OCI-LY3 (cell line): ENCODE measurements at regions not wholly inside any gene's neighbourhood (a gene's known extent, or its start where the extent isn't known, plus 50 kb on each side); places are given as distances from the start of the nearest gene placed in this dataset.

Experiments used
- H2AFZ ChIP-seq: fragments of 200-600, 300-600 bp; shearing (Covaris generic); 2 replicates; pipeline ENCODE4 v1.6.0; 2014; ENCODE audit warnings: antibody characterized with exemption, low read depth, low read length
- H3K27ac ChIP-seq: fragments of 200-600, 300-600 bp; sonication (generic); 2 replicates; pipeline ENCODE4 v1.5.1; 2014; ENCODE audit warnings: mild to moderate bottlenecking, low read length, moderate library complexity, mixed read lengths
- H3K27me3 ChIP-seq: fragments of 200-600, 300-600 bp; sonication (generic); 2 replicates; pipeline ENCODE4 v1.6.1; 2014; ENCODE audit warnings: low read depth, low read length, mixed read lengths
- H3K36me3 ChIP-seq: fragments of 200-600, 300-600 bp; sonication (generic); replicated peaks from 2 replicates; pipeline ENCODE3; 2014; ENCODE audit warnings: low read depth, low read length, mixed read lengths
- H3K4me1 ChIP-seq: fragments of 300-600, 200-600 bp; sonication (generic); 2 replicates; pipeline ENCODE4 v1.6.1; 2014; ENCODE audit warnings: low read length, mixed read lengths
- H3K4me2 ChIP-seq: fragments of 200-600, 300-600 bp; sonication (generic); 2 replicates; pipeline ENCODE4 v1.6.1; 2014; ENCODE audit warnings: low read length, mixed read lengths
- H3K4me3 ChIP-seq: fragments of 300-600, 200-600 bp; sonication (generic); 2 replicates; pipeline ENCODE4 v1.5.1; 2014; ENCODE audit warnings: antibody characterized with exemption, mild to moderate bottlenecking, low read length, moderate library complexity
- H3K79me2 ChIP-seq: fragments of 300-600, 200-600 bp; shearing (Covaris generic); 2 replicates; pipeline ENCODE4 v1.6.1; 2014; ENCODE audit warnings: mild to moderate bottlenecking, low read length, mixed read lengths
- H3K9ac ChIP-seq: fragments of 300-600, 200-600 bp; shearing (Covaris generic); 2 replicates; pipeline ENCODE4 v1.6.0; 2014; ENCODE audit warnings: mild to moderate bottlenecking, low read length, moderate library complexity
- H3K9me3 ChIP-seq: fragments of 200-600, 300-600 bp; shearing (Covaris generic); 2 replicates; pipeline ENCODE4 v1.6.1; 2014; ENCODE audit warnings: low read length, mixed read lengths; ENCODE audit not compliant: insufficient read depth
- H4K20me1 ChIP-seq: fragments of 200-600, 300-600 bp; sonication (generic); 2 replicates; pipeline ENCODE4 v1.6.1; 2016; ENCODE audit warnings: low read length, mixed read lengths; ENCODE audit not compliant: insufficient read depth
- CTCF ChIP-seq: fragments of 200-600, 300-600 bp; sonication (generic); IDR thresholded peaks from 2 replicates; pipeline ENCODE4 v1.5.1; 2014; ENCODE audit warnings: antibody characterized with exemption, low read length, low read depth
- EZH2phosphoT487 ChIP-seq: fragments of 200-600 bp; shearing (Covaris generic); IDR thresholded peaks from 2 replicates; pipeline ENCODE4 v1.6.1; 2018; ENCODE audit warnings: antibody characterized with exemption, mixed run types, low read depth

- no peak overlapping the region for H3K4me2 ChIP-seq
- H3K79me2 ChIP-seq = no peaks in the 10 kb centered on the region
- no peak overlapping the region for H3K27ac ChIP-seq
- no peak overlapping the region for H3K9ac ChIP-seq
- H3K27me3 ChIP-seq = no peaks in the 10 kb centered on the region
- H2AFZ ChIP-seq = no peak overlapping the region
- peaks cover 27% of the 10 kb centered on the region for H3K4me1 ChIP-seq
- H4K20me1 ChIP-seq = no peaks in the 10 kb centered on the region
- no peak for TF ChIP-seq EZH2phosphoT487
- TF ChIP-seq CTCF = no peak
- H3K4me3 ChIP-seq = no peak overlapping the region
- H3K36me3 ChIP-seq = no peaks in the 10 kb centered on the region
- no peaks in the 10 kb centered on the region; the same call in 1 of the 2 replicates for H3K9me3 ChIP-seq
Measured at GRCh38 chr9:82180711-82181110, 192.1 kb downstream of the SPATA31D1 start.

GRCh38 chr9:82183181-82183860 is 194.7 kb downstream of the SPATA31D1 start:
- no peak for TF ChIP-seq EZH2phosphoT487
- no peak for TF ChIP-seq CTCF
- H2AFZ ChIP-seq = no peak overlapping the region
- H3K79me2 ChIP-seq = no peaks in the 10 kb centered on the region
- no peaks in the 10 kb centered on the region; the same call in 1 of the 2 replicates for H3K9me3 ChIP-seq
- no peak overlapping the region for H3K27ac ChIP-seq
- no peaks in the 10 kb centered on the region for H4K20me1 ChIP-seq
- H3K4me2 ChIP-seq = no peak overlapping the region
- H3K4me1 ChIP-seq = peaks cover 27% of the 10 kb centered on the region
- H3K9ac ChIP-seq = no peak overlapping the region
- H3K36me3 ChIP-seq = no peaks in the 10 kb centered on the region
- no peak overlapping the region for H3K4me3 ChIP-seq
- H3K27me3 ChIP-seq = no peaks in the 10 kb centered on the region

GRCh38 chr9:82184524-82184923 is 196.0 kb downstream of the SPATA31D1 start:
- Histone ChIP-seq H3K9me3 (no peaks in the 10 kb centered on the region; the same call in 1 of the 2 replicates), H3K4me2 (peak overlapping the region; percentile 77), H3K4me1 (peaks cover 27% of the 10 kb centered on the region), H3K79me2 (no peaks in the 10 kb centered on the region), H3K9ac (no peak overlapping the region), H3K36me3 (no peaks in the 10 kb centered on the region), H3K27ac (no peak overlapping the region), H3K4me3 (peak overlapping the region; percentile 43), H2AFZ (no peak overlapping the region), H4K20me1 (no peaks in the 10 kb centered on the region), H3K27me3 (no peaks in the 10 kb centered on the region)
- no peak for TF ChIP-seq CTCF
- no peak for TF ChIP-seq EZH2phosphoT487

DNA sequence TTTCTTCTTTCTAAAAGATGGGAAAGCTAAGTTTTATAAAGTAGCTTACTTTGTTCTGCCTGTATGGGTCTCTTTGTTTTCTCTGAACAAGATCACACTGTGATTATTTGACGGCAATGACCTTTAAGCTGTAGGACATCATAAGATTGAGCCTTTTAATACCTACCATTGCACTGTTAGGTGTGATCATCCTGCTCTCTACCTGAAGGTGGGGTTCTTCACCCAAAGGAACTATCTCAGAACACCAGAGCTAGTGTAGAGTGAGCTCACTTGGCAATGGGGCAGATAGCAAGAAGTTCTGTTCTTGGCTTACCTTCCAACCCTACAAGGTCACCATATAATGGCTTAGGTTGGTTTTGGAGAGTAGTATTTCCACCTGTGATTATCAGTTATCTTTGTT is 200.2 kb downstream of the SPATA31D1 start:
- Histone ChIP-seq H2AFZ (no peak overlapping the region), H3K79me2 (no peaks in the 10 kb centered on the region), H3K27ac (no peak overlapping the region), H3K4me1 (peaks cover 17% of the 10 kb centered on the region), H3K27me3 (no peaks in the 10 kb centered on the region), H4K20me1 (no peaks in the 10 kb centered on the region), H3K4me2 (no peak overlapping the region), H3K9ac (no peak overlapping the region), H3K9me3 (no peaks in the 10 kb centered on the region; the same call in 1 of the 2 replicates), H3K4me3 (no peak overlapping the region), H3K36me3 (no peaks in the 10 kb centered on the region)
- TF ChIP-seq CTCF = peak; percentile 41
- TF ChIP-seq EZH2phosphoT487 = no peak
